Trophoblast cell (in vitro differentiated cells and primary cell): ENCODE measurements at regions not wholly inside any gene's neighbourhood (a gene's known extent, or its start where the extent isn't known, plus 50 kb on each side); places are given as distances from the start of the nearest gene placed in this dataset.

Experiments
- DNase-seq, 2 donors: peaks; one replicate each; pipeline ENCODE4 v3.0.0-alpha.2; 2016
- H2AFZ ChIP-seq: 2 replicates; pipeline ENCODE4 v1.6.1; 2013; ENCODE audit warnings: low read length, moderate library complexity, mild to moderate bottlenecking; ENCODE audit not compliant: insufficient read depth, poor library complexity
- H2AK5ac ChIP-seq: 2 replicates; pipeline ENCODE4 v1.6.1; 2013; ENCODE audit warnings: mild to moderate bottlenecking, low read length
- H2BK120ac ChIP-seq: 2 replicates; pipeline ENCODE4 v1.6.1; 2013; ENCODE audit warnings: low read length, mild to moderate bottlenecking, moderate library complexity; ENCODE audit not compliant: insufficient read depth, poor library complexity
- H2BK12ac ChIP-seq: 2 replicates; pipeline ENCODE4 v1.6.1; 2013; ENCODE audit warnings: mild to moderate bottlenecking, low read length, moderate library complexity
- H2BK5ac ChIP-seq: 2 replicates; pipeline ENCODE4 v1.6.1; 2013; ENCODE audit warnings: low read length, low read depth, moderate library complexity, mild to moderate bottlenecking; ENCODE audit not compliant: poor library complexity
- H3K14ac ChIP-seq: 2 replicates; pipeline ENCODE4 v1.6.1; 2013; ENCODE audit warnings: mild to moderate bottlenecking, low read length
- H3K18ac ChIP-seq: 2 replicates; pipeline ENCODE4 v1.6.1; 2013; ENCODE audit warnings: mild to moderate bottlenecking, low read length
- H3K23ac ChIP-seq: 2 replicates; pipeline ENCODE4 v1.6.1; 2013; ENCODE audit warnings: low read length
- H3K27ac ChIP-seq: 2 replicates; pipeline ENCODE4 v1.5.1; 2013; ENCODE audit warnings: low read depth, mild to moderate bottlenecking, inconsistent platforms, low read length, moderate library complexity
- H3K27me3 ChIP-seq: 2 replicates; pipeline ENCODE4 v1.6.1; 2013; ENCODE audit warnings: inconsistent platforms, mild to moderate bottlenecking, low read length, moderate library complexity; ENCODE audit not compliant: insufficient read depth
- H3K36me3 ChIP-seq, 2 experiments: 1 replicate in 1 of 2; 2 replicates in 1 of 2; pipeline ENCODE4 v1.6.1; 2013; ENCODE audit warnings: low read length in 2 of 2, mild to moderate bottlenecking in 2 of 2, moderate library complexity in 1 of 2; ENCODE audit not compliant: insufficient read depth in 2 of 2, control insufficient read depth in 1 of 2
- H3K4ac ChIP-seq: 2 replicates; pipeline ENCODE4 v1.6.1; 2013; ENCODE audit warnings: low read depth, mild to moderate bottlenecking, low read length, moderate library complexity
- H3K4me1 ChIP-seq, 2 experiments: 1 replicate in 1 of 2; 2 replicates in 1 of 2; pipeline ENCODE4 v1.6.1; 2013; ENCODE audit warnings: low read length in 2 of 2, mild to moderate bottlenecking in 2 of 2, moderate library complexity in 1 of 2; ENCODE audit not compliant: insufficient read depth in 2 of 2, control insufficient read depth in 1 of 2
- H3K4me2 ChIP-seq: 2 replicates; pipeline ENCODE4 v1.6.1; 2013; ENCODE audit warnings: inconsistent platforms, mild to moderate bottlenecking, low read length, moderate library complexity
- H3K4me3 ChIP-seq: 2 replicates; pipeline ENCODE4 v1.5.1; 2013; ENCODE audit warnings: mild to moderate bottlenecking, low read depth, low read length, inconsistent platforms
- H3K79me1 ChIP-seq: one replicate; pipeline ENCODE4 v1.6.1; 2013; ENCODE audit warnings: low read length
- H3K79me2 ChIP-seq: 2 replicates; pipeline ENCODE4 v1.6.1; 2013; ENCODE audit warnings: low read length, mild to moderate bottlenecking; ENCODE audit not compliant: control insufficient read depth, insufficient read depth, poor library complexity
- H3K9ac ChIP-seq: 2 replicates; pipeline ENCODE4 v1.6.1; 2013; ENCODE audit warnings: mild to moderate bottlenecking, low read length
- H3K9me3 ChIP-seq: 2 replicates; pipeline ENCODE4 v1.6.1; 2013; ENCODE audit warnings: low read depth, mild to moderate bottlenecking, control low read depth, inconsistent platforms, low read length; ENCODE audit not compliant: insufficient read depth
- H4K12ac ChIP-seq: 2 replicates; pipeline ENCODE4 v1.6.1; 2013; ENCODE audit warnings: low read depth, mild to moderate bottlenecking, low read length, moderate library complexity
- H4K8ac ChIP-seq: 2 replicates; pipeline ENCODE4 v1.6.1; 2013; ENCODE audit warnings: low read depth, mild to moderate bottlenecking, low read length, moderate library complexity
- H4K91ac ChIP-seq: one replicate; pipeline ENCODE4 v1.6.1; 2013; ENCODE audit warnings: low read depth, mild to moderate bottlenecking, low read length, moderate library complexity
- WGBS: extraction: QIAGEN DNeasy Blood & Tissue Kit; methylation state at CpG from one replicate; pipeline ENCODE4 v1.1.7; 2013; ENCODE audit warnings: missing lambda C conversion rate; ENCODE audit not compliant: insufficient read length, insufficient coverage; ENCODE audit errors: extremely low coverage; 5-methylcytosine and 5-hydroxymethylcytosine counted together

- H2BK5ac ChIP-seq: no peak overlapping the region
- H4K91ac ChIP-seq: no peak overlapping the region
- no peak overlapping the region for H3K27ac ChIP-seq
- H3K4me3 ChIP-seq: no peak overlapping the region
- H3K36me3 ChIP-seq: no peaks in the 10 kb centered on the region
- H4K12ac ChIP-seq: no peak overlapping the region
- no peak overlapping the region for H3K9ac ChIP-seq
- no peaks in the 10 kb centered on the region for H3K79me2 ChIP-seq
- H3K4ac ChIP-seq: no peak overlapping the region
- no peak for DNase-seq
- no peak overlapping the region for H2AK5ac ChIP-seq
- peaks cover 8% of the 10 kb centered on the region for H3K9me3 ChIP-seq
- no peaks in the 10 kb centered on the region for H3K79me1 ChIP-seq
- WGBS: no CpG with 5 or more reads among the region's 6 CpGs
- no peak overlapping the region for H3K23ac ChIP-seq
- no peak overlapping the region for H4K8ac ChIP-seq
- H2AFZ ChIP-seq: no peak overlapping the region
- no peaks in the 10 kb centered on the region for H3K27me3 ChIP-seq
- no peak overlapping the region for H3K4me2 ChIP-seq
- no peak overlapping the region for H2BK120ac ChIP-seq
- no peak overlapping the region for H3K14ac ChIP-seq
- H2BK12ac ChIP-seq: no peak overlapping the region
- no peak overlapping the region for H3K18ac ChIP-seq
- H3K4me1 ChIP-seq: no peaks in the 10 kb centered on the region
Observed at GRCh38 chr9:96183751-96184150, 118.2 kb downstream of the HSD17B3 start.

GRCh38 chr9:96178153-96178552 is 123.8 kb downstream of the HSD17B3 start:
- WGBS: no CpG with 5 or more reads among the region's 8 CpGs

DNA sequence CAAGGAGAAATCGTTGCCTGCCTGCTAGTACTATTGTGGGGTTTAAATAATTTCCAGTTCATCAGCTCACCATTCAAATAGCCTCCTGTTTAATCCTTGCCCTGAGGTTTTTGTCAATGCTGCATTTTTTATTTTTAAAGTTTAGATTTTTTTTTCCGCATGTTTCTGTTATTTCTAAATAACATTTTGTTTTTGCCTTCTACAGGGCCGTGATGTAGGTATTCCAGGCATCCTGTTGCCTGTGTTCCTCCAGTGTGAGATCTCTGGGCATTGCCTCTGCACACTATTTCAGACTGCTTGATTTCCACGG is 124.3 kb downstream of the HSD17B3 start:
- Histone ChIP-seq H3K27ac (no peak overlapping the region), H3K4me3 (no peak overlapping the region), H2BK5ac (no peak overlapping the region), H3K9me3 (no peaks in the 10 kb centered on the region), H4K91ac (no peak overlapping the region), H3K23ac (no peak overlapping the region), H3K18ac (no peak overlapping the region), H3K27me3 (no peaks in the 10 kb centered on the region), H3K79me2 (no peaks in the 10 kb centered on the region), H2AFZ (no peak overlapping the region), H3K4ac (no peak overlapping the region), H3K4me2 (no peak overlapping the region), H3K36me3 (no peaks in the 10 kb centered on the region), H3K14ac (no peak overlapping the region), H4K12ac (no peak overlapping the region), H2AK5ac (no peak overlapping the region), H3K79me1 (no peaks in the 10 kb centered on the region), H2BK120ac (no peak overlapping the region), H3K9ac (no peak overlapping the region), H3K4me1 (no peaks in the 10 kb centered on the region), H2BK12ac (no peak overlapping the region), H4K8ac (no peak overlapping the region)
- WGBS: no CpG with 5 or more reads among the region's 4 CpGs
- DNase-seq: no peak

More at GRCh38 chr9:96178153-96178552, 123.8 kb downstream of the HSD17B3 start:
- Histone ChIP-seq H3K14ac (no peak overlapping the region), H3K79me1 (no peaks in the 10 kb centered on the region), H4K91ac (no peak overlapping the region), H3K23ac (no peak overlapping the region), H3K4me1 (no peaks in the 10 kb centered on the region), H3K4me2 (no peak overlapping the region), H3K4ac (no peak overlapping the region), H3K79me2 (no peaks in the 10 kb centered on the region), H2AK5ac (no peak overlapping the region), H2BK12ac (no peak overlapping the region), H4K8ac (no peak overlapping the region), H3K4me3 (no peak overlapping the region), H3K27ac (no peak overlapping the region), H3K9me3 (no peaks in the 10 kb centered on the region), H2BK120ac (no peak overlapping the region), H4K12ac (no peak overlapping the region), H2BK5ac (no peak overlapping the region), H3K36me3 (no peaks in the 10 kb centered on the region), H2AFZ (no peak overlapping the region), H3K27me3 (no peaks in the 10 kb centered on the region), H3K18ac (no peak overlapping the region), H3K9ac (no peak overlapping the region)
- no peak for DNase-seq

GRCh38 chr9:96177005-96177718 is 124.8 kb downstream of the HSD17B3 start:
- no CpG with 5 or more reads among the region's 10 CpGs for WGBS
- Histone ChIP-seq H3K36me3 (no peaks in the 10 kb centered on the region), H3K18ac (no peak overlapping the region), H2AK5ac (no peak overlapping the region), H2BK120ac (no peak overlapping the region), H3K79me2 (no peaks in the 10 kb centered on the region), H2BK12ac (no peak overlapping the region), H3K14ac (no peak overlapping the region), H4K8ac (no peak overlapping the region), H3K4ac (no peak overlapping the region), H3K27ac (no peak overlapping the region), H3K79me1 (no peaks in the 10 kb centered on the region), H4K91ac (no peak overlapping the region), H3K27me3 (no peaks in the 10 kb centered on the region), H2BK5ac (no peak overlapping the region), H3K4me1 (no peaks in the 10 kb centered on the region), H3K4me3 (no peak overlapping the region), H3K23ac (no peak overlapping the region), H2AFZ (no peak overlapping the region), H3K9me3 (no peaks in the 10 kb centered on the region), H3K4me2 (no peak overlapping the region), H4K12ac (no peak overlapping the region), H3K9ac (no peak overlapping the region)
- no peak for DNase-seq
